Lung microvascular endothelial cell (primary cell): ENCODE measurements at regions not wholly inside any gene's neighbourhood (a gene's known extent, or its start where the extent isn't known, plus 50 kb on each side); places are given as distances from the start of the nearest gene placed in this dataset.
"Not testable (repeated sequence)": the region's sequence is repeated elsewhere in the genome, so short reads cannot be mapped to it uniquely, and the experiment has no call there.

Source experiments
- DNase-seq, 2 donors: peaks; one replicate each; pipeline versions ENCODE4 v3.0.0 to v3.0.0-alpha.2; 2010; ENCODE audit warnings: low read depth in 2 of 2

GRCh38 chr5:83001796-83002381, 75.3 kb downstream of the TMEM167A start:
- DNase-seq, result no peak

GRCh38 chr5:83000922-83001321, 76.3 kb downstream of the TMEM167A start:
- no peak for DNase-seq

DNA sequence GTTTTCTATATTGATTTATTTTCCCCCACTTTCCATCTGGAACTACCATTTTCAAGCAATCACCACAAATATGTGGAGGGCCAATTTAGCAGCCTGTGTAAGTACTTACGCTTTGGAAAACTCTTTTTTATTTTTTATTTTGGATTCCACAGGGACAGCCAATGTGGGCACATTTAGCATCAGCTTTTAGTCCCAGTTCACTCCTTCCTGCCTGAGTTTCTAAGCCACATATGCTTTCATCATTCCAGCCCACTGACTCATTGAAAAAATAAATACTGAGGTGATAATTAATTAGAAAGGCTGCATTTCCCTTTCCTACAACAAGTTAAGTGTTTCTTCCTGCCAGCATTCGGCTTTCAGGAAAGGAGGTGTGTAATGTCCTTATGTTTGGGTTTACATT, 76.8 kb downstream of the TMEM167A start:
- DNase-seq, result peak in 1 of 2 donors; percentile 4

- no peak for DNase-seq
Measured at GRCh38 chr5:82993416-82993815, 83.8 kb downstream of the TMEM167A start.

DNA sequence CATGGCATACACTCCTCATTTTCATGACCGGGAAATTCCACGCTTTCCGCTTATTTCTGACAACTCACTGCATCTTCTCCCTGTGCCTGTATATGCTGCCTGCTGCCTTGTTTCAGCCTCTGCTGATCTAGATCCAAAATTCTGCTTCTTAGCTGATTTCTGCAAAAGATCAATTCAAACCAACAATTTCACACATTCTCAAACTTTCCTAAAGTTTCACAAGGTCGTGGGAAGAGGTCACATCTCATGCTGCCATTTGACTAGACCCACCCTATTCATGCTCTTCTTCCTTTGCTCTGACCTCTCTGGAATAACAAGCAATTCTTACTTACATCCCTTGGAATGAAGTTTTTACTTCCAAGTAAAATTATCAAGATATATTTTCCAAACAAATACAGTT, 84.5 kb downstream of the TMEM167A start:
- DNase-seq, result no peak

DNA sequence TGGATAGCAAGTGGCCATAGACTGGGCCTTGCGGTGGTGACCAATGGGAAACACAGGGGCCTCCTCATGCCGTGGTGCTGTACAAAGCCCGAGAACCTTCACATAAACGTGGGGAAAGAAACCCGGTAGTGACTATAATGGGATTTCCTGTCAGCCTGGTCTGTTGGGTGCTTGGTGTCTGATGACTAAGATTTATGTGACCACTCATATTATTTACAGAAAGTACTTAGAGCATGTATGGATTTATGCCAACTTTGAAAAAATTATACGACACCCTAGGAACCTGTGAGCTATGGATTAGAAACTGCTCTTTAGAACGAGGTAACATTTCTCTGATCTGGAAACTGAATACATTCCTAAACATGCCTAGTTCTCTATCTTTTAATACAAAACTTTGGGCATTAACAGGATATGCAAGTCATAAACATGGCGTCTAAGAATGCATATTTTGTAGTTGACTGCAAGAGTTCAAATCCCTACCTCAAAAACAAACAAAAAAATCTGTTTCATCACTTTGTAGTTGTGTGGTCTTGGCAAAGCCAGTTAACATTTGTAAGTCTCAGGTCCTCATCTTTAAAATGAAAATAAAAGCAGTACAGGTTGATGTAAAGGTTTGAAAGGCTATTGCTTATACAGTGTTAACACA, 85.4 kb downstream of the TMEM167A start:
- DNase-seq, result peak; percentile 0 to 82

GRCh38 chr5:82991059-82991458, 86.1 kb downstream of the TMEM167A start:
- no peak for DNase-seq

GRCh38 chr5:82987188-82987587, 90.0 kb downstream of the TMEM167A start:
- no peak for DNase-seq

DNA sequence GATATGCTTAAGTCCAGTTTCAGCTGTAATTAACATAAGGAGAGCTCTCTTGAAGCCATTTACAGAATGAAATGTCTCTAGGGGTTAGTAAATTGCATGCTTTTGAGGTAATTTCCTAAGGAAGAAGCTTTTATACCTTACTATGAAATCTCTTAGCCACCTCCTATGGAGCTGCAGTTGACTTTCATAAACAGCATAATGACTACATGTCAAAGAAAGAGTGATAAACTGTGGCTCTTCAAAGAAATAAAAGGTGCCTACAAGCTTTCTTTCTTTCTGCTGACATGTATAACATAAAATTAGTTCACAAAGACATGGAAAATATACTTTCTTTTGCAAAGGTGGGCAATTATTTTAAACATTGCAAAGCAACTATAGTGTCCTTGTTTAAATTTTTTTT, 90.8 kb downstream of the TMEM167A start:
- DNase-seq, result no peak

GRCh38 chr5:82985763-82986162, 91.4 kb downstream of the TMEM167A start:
- DNase-seq, result no peak

- no peak for DNase-seq
Measured at GRCh38 chr5:82984786-82985735, 92.1 kb downstream of the TMEM167A start.

DNA sequence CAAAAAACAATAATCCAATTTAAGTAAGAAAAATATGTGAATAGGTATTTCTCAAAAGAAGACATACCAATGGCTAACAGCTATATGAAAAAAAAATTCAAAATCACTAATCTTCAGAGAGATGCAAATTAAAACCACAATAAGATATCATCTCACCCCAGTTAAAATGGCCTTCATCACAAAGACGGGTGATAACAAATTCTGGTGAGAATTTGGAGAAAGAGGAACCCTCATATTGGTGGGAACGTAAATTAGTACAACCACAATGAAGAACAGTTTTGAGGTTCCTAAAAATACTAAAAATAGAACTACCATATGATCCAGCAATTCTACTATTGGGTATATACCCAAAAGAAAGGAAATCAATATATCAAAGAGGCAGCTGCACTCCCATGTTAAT, 94.3 kb downstream of the TMEM167A start:
- no peak for DNase-seq

- DNase-seq, result not testable (repeated sequence)
Measured at GRCh38 chr5:82976887-82977286, 100.3 kb downstream of the TMEM167A start.

- DNase-seq, result no peak
Measured at GRCh38 chr5:82975812-82976211, 101.4 kb downstream of the TMEM167A start.

DNA sequence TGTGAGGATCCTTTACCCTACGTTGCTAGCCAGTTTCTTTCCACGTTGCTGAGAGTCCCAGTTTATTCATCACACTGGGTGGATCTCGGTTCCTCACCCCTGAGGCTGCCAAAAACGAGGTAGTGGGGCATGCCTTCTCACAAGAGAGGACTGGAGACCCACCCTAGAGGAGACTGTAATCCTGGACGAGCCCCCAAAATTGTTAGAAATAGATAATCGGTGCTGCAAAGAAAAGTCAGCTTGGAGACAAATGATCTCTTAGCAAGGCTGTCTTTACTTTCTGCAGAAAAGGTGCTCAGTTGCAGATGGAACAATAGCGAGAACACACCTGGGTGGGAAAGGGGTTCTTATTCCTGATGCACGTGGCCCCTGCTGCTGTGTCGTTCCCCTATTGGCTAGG, 101.8 kb downstream of the TMEM167A start:
- no peak for DNase-seq

DNA sequence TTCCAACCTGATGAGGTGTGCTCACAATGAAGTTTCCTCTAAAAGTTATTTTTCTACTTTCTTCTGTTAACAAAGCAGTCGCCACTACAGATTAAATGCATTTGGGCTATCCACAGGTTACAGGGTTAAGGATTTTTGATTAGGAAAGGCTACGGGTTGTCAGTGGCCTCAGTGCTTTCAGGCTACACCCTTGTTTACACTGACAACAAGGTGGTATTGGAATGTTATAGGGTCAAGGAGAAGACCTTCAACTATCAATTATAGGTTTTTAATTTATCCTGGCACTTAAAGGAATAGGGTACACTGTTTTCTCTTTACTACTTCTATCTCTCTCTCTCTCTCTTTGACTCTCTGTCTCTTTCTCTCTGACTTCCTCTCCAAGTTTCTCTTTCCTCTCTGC, 102.8 kb downstream of the TMEM167A start:
- DNase-seq, result not testable (repeated sequence)

DNA sequence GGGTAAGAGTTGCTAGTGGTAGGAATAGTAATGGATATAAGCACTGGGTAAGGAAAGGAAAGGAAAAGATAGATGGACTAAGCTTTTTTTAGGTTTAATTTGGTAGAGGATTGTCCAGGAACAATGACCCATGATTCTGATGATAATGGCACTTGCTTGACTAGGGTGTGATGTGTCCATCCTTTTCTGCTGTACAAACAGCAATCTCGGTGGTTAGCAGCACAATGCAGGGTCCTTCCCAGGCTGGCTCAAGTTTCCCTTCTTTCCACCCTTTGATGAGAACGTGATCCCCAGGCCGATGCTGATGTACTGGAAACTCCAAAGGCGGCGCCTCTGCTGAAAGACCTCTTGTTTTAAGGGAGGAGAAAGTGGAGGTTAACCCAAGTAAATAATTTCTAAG, 105.3 kb downstream of the TMEM167A start:
- DNase-seq, result no peak

- DNase-seq, result not testable (repeated sequence)
Measured at GRCh38 chr5:82971034-82971806, 106.0 kb downstream of the TMEM167A start.

DNA sequence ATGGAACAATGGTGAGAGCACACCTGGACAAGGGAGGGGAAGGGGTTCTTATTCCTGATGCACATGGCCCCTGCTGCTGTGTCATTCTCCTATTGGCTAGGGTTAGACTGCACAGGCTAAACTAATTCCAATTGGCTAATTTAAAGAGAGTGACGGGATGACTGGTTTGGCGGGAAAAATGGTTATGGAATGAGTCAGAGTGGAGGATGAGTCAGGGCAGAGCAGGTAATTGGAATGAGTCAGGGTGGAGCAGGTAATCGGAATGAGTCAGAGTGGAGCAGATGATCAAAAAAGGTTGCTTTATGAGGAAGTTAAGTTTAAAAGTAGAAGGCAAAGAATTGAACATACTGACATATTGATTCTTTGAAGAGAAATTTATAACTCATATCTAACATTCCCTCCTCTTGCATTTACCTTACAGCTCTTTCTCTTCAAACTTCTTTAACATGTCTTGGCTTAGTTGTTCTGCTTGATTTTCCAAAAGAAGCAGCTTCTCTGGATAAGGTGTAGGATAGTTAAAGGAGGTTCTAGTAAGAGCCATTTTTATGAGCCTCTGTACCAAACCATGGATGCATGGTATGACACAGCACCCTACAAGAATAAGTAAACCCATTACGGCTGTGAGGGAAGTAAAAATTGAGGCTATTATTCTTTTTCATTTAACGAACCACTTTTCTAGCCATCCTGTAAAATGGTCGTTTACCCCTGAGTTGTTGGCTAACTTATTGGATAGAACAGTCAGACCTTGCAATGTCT, 107.8 kb downstream of the TMEM167A start:
- DNase-seq, result not testable (repeated sequence)

DNA sequence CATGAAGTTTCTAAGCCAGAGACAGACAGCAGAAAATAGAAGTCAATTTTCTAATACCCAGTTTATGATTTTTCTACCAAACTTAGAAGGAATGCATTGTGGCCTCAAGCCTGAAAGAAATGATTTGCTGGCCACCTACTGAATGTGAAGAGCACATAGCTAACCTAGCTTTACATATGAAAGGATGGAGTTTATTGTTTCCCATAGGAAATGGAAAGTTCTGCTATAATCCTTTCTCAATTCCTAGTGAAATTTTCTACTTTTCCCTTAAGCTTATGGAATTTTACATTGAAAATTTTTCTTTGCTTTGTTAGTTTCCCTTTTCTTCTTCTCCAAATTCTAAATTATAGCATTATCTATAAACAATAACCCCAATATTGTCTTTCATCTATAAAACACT, 110.1 kb downstream of the TMEM167A start:
- no peak for DNase-seq

GRCh38 chr5:82959466-82959865, 117.7 kb downstream of the TMEM167A start:
- DNase-seq, result no peak
